Caco-2 (cell line): ENCODE measurements at regions not wholly inside any gene's neighbourhood (a gene's known extent, or its start where the extent isn't known, plus 50 kb on each side); places are given as distances from the start of the nearest gene placed in this dataset.

Experiments used
- BruUV-seq: library from RNA; stranded (reverse); fragments of 400-500 nt; replicated peaks from 2 replicates; lab custom pipeline; 2021; lab: Mats Ljungman, UMichigan
- CTCF ChIA-PET: fragments of 300-600 bp; sonication (Branson Sonifier 250); formaldehyde crosslinking; loops from one replicate; lab custom pipeline; 2022; ENCODE audit warnings: antibody characterized with exemption; lab: Charles Lee
- POLR2A ChIA-PET: fragments of 300-600 bp; sonication (Branson Sonifier 250); formaldehyde crosslinking; loops from one replicate; lab custom pipeline; 2022; ENCODE audit warnings: antibody characterized with exemption; lab: Charles Lee
- DNase-seq, 2 experiments: peaks; one replicate each; pipeline versions ENCODE4 v3.0.0 to v3.0.0-alpha.2; 2020 to 2022
- H3K27me3 ChIP-seq: replicated peaks from 2 replicates; pipeline ENCODE4 v1.6.0; 2011; ENCODE audit warnings: low read length; ENCODE audit not compliant: control insufficient read depth, insufficient read depth
- H3K36me3 ChIP-seq: 2 replicates; pipeline ENCODE4 v1.5.1; 2011; ENCODE audit warnings: low read length; ENCODE audit not compliant: control insufficient read depth, insufficient read depth
- H3K4me1 ChIP-seq: fragments of 250-450 bp; sonication (Bioruptor Pico); 2 replicates; pipeline ENCODE4 v1.5.1; 2020; ENCODE audit warnings: mild to moderate bottlenecking
- H3K4me3 ChIP-seq: 2 replicates; pipeline ENCODE4 v1.5.1; 2011; ENCODE audit warnings: low read depth, mild to moderate bottlenecking, control low read depth, low read length
- H3K9me3 ChIP-seq: fragments of 250-450 bp; sonication (Bioruptor Pico); 2 replicates; pipeline ENCODE4 v1.5.1; 2020; ENCODE audit warnings: mild to moderate bottlenecking, moderate library complexity
- H3K27ac Mint-ChIP-seq: one replicate; pipeline ENCODE4 v1.8.0; 2022; ENCODE audit warnings: mixed read lengths; ENCODE audit not compliant: unreplicated experiment
- H3K27me3 Mint-ChIP-seq: one replicate; pipeline ENCODE4 v1.8.0; 2022; ENCODE audit warnings: mixed read lengths; ENCODE audit not compliant: insufficient read depth, unreplicated experiment
- H3K36me3 Mint-ChIP-seq: one replicate; pipeline ENCODE4 v1.8.0; 2022; ENCODE audit warnings: mild to moderate bottlenecking, mixed read lengths; ENCODE audit not compliant: insufficient read depth, unreplicated experiment
- H3K4me1 Mint-ChIP-seq: one replicate; pipeline ENCODE4 v1.8.0; 2022; ENCODE audit warnings: low read depth, mixed read lengths; ENCODE audit not compliant: unreplicated experiment
- H3K4me3 Mint-ChIP-seq: one replicate; pipeline ENCODE4 v1.8.0; 2022; ENCODE audit warnings: mild to moderate bottlenecking, moderate library complexity, mixed read lengths; ENCODE audit not compliant: unreplicated experiment
- H3K9me3 Mint-ChIP-seq: one replicate; pipeline ENCODE4 v1.8.0; 2022; ENCODE audit warnings: mixed read lengths; ENCODE audit not compliant: unreplicated experiment
- CTCF ChIP-seq, 2 experiments: fragments of 200-600 bp in 1 of 2; IDR thresholded peaks; 1 replicate in 1 of 2; 2 replicates in 1 of 2; pipeline versions ENCODE4 v1.5.1 to v1.8.0; 2011 to 2022; ENCODE audit warnings: antibody characterized with exemption in 1 of 2, control low read depth in 1 of 2, inconsistent platforms in 1 of 2, low read depth in 1 of 2, low read length in 1 of 2, mild to moderate bottlenecking in 1 of 2, moderate library complexity in 1 of 2; ENCODE audit not compliant: insufficient read depth in 1 of 2, severe bottlenecking in 1 of 2, unreplicated experiment in 1 of 2
- intact Hi-C: fragments of 100-400 bp; cut with micrococcal nuclease; formaldehyde crosslinking; loops from one replicate; pipeline ENCODE4 v1.10.0; 2022; ENCODE audit not compliant: unreplicated experiment

- TF ChIP-seq CTCF (IDR thresholded peaks at IDR 0.05; ENCODE audit: insufficient read depth in 1 of 2, low read depth in 1 of 2, low read length in 1 of 2, severe bottlenecking in 1 of 2, unreplicated experiment in 1 of 2), result no peak
- CTCF ChIA-PET, result no interaction called here
- H3K27ac Mint-ChIP-seq, result no peak overlapping the region
Observed at GRCh38 chr12:11517080-11517479, 121.7 kb upstream of the PRB2 start.

GRCh38 chr12:11524446-11524845 lies 125.0 kb upstream of the ETV6 start:
- CTCF ChIA-PET, result no interaction called here
- Mint-ChIP-seq H3K4me3 (no peak overlapping the region), H3K9me3 (no peaks in the 10 kb centered on the region), H3K4me1 (no peaks in the 10 kb centered on the region), H3K27ac (no peak overlapping the region), H3K27me3 (peaks cover 37% of the 10 kb centered on the region), H3K36me3 (no peaks in the 10 kb centered on the region)
- POLR2A ChIA-PET, result no interaction called here
- H3K36me3 ChIP-seq, result no peaks in the 10 kb centered on the region
- DNase-seq, result no peak
- H3K27me3 ChIP-seq, result no peaks in the 10 kb centered on the region; the same call in 1 of the 2 replicates
- H3K4me3 ChIP-seq, result no peak overlapping the region
- no peak for TF ChIP-seq CTCF (IDR thresholded peaks at IDR 0.05; ENCODE audit: insufficient read depth in 1 of 2, low read depth in 1 of 2, low read length in 1 of 2, severe bottlenecking in 1 of 2, unreplicated experiment in 1 of 2)
- no TSS peak for BruUV-seq
- no peaks in the 10 kb centered on the region for H3K9me3 ChIP-seq
- no peaks in the 10 kb centered on the region for H3K4me1 ChIP-seq
- intact Hi-C loops, result no loop called here

More at GRCh38 chr12:11517080-11517479, 121.7 kb upstream of the PRB2 start:
- Histone ChIP-seq H3K4me1 (no peaks in the 10 kb centered on the region), H3K36me3 (no peaks in the 10 kb centered on the region), H3K9me3 (no peaks in the 10 kb centered on the region), H3K27me3 (no peaks in the 10 kb centered on the region), H3K4me3 (no peak overlapping the region)
- BruUV-seq, result no TSS peak
- no peaks in the 10 kb centered on the region for H3K36me3 Mint-ChIP-seq
- H3K4me1 Mint-ChIP-seq, result no peaks in the 10 kb centered on the region
- no peak for DNase-seq
- POLR2A ChIA-PET, result no interaction called here
- H3K27me3 Mint-ChIP-seq, result peaks cover 19% of the 10 kb centered on the region
- no peaks in the 10 kb centered on the region for H3K9me3 Mint-ChIP-seq
- intact Hi-C loops, result no loop called here
- no peak overlapping the region for H3K4me3 Mint-ChIP-seq

GRCh38 chr12:11534064-11534463 lies 115.4 kb upstream of the ETV6 start:
- H3K27me3 Mint-ChIP-seq, result peaks cover 18% of the 10 kb centered on the region
- BruUV-seq, result no TSS peak

More at GRCh38 chr12:11534064-11534463, 115.4 kb upstream of the ETV6 start:
- Mint-ChIP-seq H3K36me3 (no peaks in the 10 kb centered on the region), H3K27ac (no peak overlapping the region), H3K4me1 (no peaks in the 10 kb centered on the region), H3K4me3 (no peak overlapping the region), H3K9me3 (no peaks in the 10 kb centered on the region)
- 0 out of 2 replicates have a peak, but pooled peaks cover 2% of the 10 kb centered on the region for H3K9me3 ChIP-seq
- ChIA-PET POLR2A (no interaction called here), CTCF (no interaction called here)
- TF ChIP-seq CTCF (IDR thresholded peaks at IDR 0.05; ENCODE audit: insufficient read depth in 1 of 2, low read depth in 1 of 2, low read length in 1 of 2, severe bottlenecking in 1 of 2, unreplicated experiment in 1 of 2), result no peak
- intact Hi-C loops, result no loop called here
- H3K27me3 ChIP-seq, result no peaks in the 10 kb centered on the region; the same call in 1 of the 2 replicates
- no peaks in the 10 kb centered on the region for H3K36me3 ChIP-seq
- no peak for DNase-seq
- H3K4me1 ChIP-seq, result no peaks in the 10 kb centered on the region
- no peak overlapping the region for H3K4me3 ChIP-seq
